Epithelial cell of esophagus (primary cell): ENCODE measurements at regions not wholly inside any gene's neighbourhood (a gene's known extent, or its start where the extent isn't known, plus 50 kb on each side); places are given as distances from the start of the nearest gene placed in this dataset.
A peak's percentile ranks its signal among the peaks of the same experiment; 100 is the strongest.

Experiments used
- DNase-seq: peaks from one replicate; pipeline ENCODE4 v3.0.0; 2010; ENCODE audit warnings: low read depth
- H3K4me3 ChIP-seq: 2 replicates; pipeline ENCODE4 v1.5.1; 2011; ENCODE audit warnings: mild to moderate bottlenecking, low read length, control low read depth
- TF ChIP-seq, protein P1 (sequence below): IDR thresholded peaks from 2 replicates; pipeline ENCODE4 v1.5.1; 2011; ENCODE audit warnings: low read depth, mild to moderate bottlenecking, low read length, control low read depth, inconsistent platforms; ENCODE audit not compliant: insufficient read depth; ENCODE audit errors: missing control alignments

DNA sequence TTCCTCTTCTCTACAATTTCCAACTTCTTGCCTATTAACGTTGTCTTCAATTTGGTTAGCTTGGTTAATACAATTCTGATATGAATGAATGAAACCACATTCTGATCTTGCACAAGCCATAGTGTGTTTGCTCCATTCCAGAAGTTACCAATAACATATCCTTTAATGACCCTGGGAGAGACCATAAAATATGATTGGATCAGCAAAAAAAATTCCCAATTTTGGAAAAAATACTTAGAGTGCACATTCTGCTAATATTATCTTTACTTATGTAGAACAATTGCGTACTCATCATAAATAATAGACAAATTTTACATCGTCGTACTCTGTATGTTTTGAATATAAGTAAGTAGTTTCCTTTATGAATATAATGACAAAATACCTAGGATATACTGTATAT, 117.2 kb downstream of the SLITRK5 start:
- TF ChIP-seq, protein P1, sequence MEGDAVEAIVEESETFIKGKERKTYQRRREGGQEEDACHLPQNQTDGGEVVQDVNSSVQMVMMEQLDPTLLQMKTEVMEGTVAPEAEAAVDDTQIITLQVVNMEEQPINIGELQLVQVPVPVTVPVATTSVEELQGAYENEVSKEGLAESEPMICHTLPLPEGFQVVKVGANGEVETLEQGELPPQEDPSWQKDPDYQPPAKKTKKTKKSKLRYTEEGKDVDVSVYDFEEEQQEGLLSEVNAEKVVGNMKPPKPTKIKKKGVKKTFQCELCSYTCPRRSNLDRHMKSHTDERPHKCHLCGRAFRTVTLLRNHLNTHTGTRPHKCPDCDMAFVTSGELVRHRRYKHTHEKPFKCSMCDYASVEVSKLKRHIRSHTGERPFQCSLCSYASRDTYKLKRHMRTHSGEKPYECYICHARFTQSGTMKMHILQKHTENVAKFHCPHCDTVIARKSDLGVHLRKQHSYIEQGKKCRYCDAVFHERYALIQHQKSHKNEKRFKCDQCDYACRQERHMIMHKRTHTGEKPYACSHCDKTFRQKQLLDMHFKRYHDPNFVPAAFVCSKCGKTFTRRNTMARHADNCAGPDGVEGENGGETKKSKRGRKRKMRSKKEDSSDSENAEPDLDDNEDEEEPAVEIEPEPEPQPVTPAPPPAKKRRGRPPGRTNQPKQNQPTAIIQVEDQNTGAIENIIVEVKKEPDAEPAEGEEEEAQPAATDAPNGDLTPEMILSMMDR, result no peak
- no peak for DNase-seq

DNA sequence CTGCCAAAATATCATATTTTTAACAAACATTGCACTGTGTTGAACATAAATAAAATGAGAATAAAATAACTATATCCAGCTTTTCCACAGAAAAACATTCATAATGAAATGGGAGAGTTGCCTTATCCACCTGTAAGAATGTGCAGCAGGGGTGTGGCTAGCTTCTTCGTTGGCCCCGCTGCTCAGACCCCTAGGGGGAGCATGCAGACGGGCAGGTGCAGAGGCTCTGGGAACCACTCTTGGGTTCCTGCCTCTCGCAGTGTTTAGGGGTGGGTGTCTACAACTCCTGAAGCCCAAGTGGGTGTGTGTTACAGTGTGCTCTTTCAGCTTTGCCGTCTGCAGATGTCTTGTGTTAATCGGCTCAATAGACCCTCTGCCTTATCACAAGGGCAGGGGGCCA, 121.7 kb downstream of the SLITRK5 start:
- DNase-seq, result no peak
- TF ChIP-seq, protein P1, result no peak
- H3K4me3 ChIP-seq, result no peak overlapping the region

More for the DNA sequence above, 117.2 kb downstream of the SLITRK5 start:
- no peak overlapping the region for H3K4me3 ChIP-seq

GRCh38 chr13:87798536-87798935, 127.4 kb downstream of the SLITRK5 start:
- H3K4me3 ChIP-seq, result no peak overlapping the region
- DNase-seq, result no peak
- TF ChIP-seq, protein P1, result no peak

DNA sequence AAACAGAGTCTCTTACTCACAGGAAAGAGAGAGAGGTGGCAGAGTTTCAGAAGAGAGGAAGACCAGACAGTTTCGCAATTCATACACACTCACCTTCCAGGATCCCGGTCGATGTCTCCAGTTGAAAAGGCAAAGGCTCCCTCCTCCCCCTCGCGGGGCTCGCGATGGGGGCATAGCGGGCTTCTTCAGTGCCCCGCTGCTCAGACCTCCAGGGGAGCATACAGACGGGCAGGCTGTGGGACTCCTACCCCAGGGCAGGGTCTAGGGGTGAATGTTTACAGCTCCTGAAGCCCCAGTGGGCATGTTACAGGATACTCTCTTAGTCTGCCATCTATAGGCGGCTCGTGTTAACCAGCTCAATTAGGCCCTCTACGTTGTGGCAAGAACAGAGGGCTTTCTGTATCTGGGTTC, 139.2 kb downstream of the SLITRK5 start:
- TF ChIP-seq, protein P1, result no peak
- peak; percentile 62 for DNase-seq
- H3K4me3 ChIP-seq, result no peak overlapping the region

DNA sequence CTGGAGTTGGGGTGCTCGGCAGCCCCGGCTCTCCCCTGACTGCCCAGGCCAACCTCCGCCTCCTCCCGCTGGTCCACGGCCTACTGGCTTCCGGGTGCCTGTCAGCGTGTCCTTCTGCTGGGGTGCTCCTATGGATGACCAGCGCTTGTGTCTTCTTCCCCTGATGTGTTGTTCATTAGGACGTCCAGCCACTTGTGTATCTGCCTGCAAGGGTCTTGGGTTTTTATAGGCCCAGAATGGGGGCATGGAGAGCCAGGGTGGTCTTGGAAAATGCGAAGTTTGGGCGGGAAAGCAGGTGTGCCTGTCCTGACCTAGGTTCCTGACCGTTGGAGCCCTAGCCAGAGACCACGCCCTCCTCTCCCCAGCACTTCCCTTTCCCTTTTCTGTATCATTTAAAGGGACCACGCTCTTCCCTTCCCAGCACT, 139.8 kb downstream of the SLITRK5 start:
- DNase-seq, result no peak
- no peak overlapping the region for H3K4me3 ChIP-seq
- TF ChIP-seq, protein P1, result no peak

DNA sequence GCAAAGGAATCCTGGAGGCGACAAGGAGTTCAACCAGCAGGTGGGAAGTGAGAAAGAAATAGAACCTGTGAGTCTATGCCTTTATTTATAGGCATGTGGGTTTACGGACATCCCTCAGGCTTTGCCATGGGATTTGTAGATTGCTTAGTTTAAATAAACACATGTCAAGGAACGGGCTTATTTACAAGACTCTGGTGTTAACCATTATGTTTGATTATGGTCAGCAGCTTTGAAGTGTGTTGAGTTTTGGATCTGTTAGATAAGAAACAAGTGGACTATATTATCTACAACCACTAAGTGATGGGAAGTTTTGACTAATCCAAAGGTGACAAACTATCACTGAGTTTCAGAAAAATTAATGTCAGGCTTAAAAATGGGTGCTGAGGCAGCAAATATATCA, 143.2 kb downstream of the SLITRK5 start:
- no peak overlapping the region for H3K4me3 ChIP-seq
- no peak for DNase-seq
- TF ChIP-seq, protein P1, result no peak

- no peak for DNase-seq
- TF ChIP-seq, protein P1, result no peak
- no peak overlapping the region for H3K4me3 ChIP-seq
Observed at GRCh38 chr13:87820241-87820640, 149.1 kb downstream of the SLITRK5 start.
